ENCODE measurements at regions not wholly inside any gene's neighbourhood (a gene's known extent, or its start where the extent isn't known, plus 50 kb on each side); places are given as distances from the start of the nearest gene placed in this dataset.

DNA sequence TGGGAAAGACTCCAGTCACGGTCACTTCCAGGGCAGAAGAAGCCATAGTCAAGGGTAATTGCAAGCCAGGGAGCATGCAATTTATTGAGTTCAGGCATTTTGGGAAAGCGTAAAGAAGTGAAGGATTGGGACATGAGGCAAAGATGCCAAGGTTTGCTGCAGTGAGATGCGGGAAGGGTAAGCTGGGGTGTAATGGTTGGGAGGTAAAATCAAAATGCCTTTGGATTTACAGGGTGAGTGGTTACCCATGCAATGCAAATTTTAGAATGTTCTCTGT is 167.5 kb downstream of the BRMS1L start:
- intact Hi-C loops (cut with DNase I, micrococcal nuclease) = no loop called here
- DNase-seq = no peak
- no peak for ATAC-seq

GRCh38 chr14:35992816-35993683 is 166.9 kb downstream of the BRMS1L start:
- intact Hi-C loops (cut with DNase I, micrococcal nuclease) = no loop called here
- no peak for ATAC-seq
- no peak for DNase-seq

DNA sequence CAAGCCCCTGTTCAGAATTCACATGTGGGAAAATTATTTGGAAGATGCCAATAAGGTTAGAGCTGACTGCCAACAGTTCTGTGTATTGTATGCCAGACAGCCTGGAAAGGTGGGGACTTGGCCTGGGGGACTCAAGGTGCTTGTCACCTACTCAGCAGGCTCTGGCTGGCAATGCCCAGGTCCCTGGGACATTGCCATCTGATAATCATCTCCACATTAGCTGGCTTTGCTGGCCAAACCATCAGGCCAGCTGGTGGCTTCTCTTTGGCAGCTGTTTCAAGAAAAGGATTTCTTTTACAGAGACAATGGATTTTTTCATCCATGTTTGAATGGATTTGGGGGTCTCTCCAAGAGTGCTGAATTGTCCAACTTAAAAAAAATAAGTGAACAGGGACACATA is 165.2 kb downstream of the BRMS1L start:
- intact Hi-C loops (cut with DNase I, micrococcal nuclease) = no loop called here
- DNase-seq (no peak), ATAC-seq (no peak)

GRCh38 chr14:35989736-35990135 is 163.6 kb downstream of the BRMS1L start:
- no peak for ATAC-seq
- intact Hi-C loops (cut with DNase I, micrococcal nuclease) = no loop called here
- no peak for DNase-seq

DNA sequence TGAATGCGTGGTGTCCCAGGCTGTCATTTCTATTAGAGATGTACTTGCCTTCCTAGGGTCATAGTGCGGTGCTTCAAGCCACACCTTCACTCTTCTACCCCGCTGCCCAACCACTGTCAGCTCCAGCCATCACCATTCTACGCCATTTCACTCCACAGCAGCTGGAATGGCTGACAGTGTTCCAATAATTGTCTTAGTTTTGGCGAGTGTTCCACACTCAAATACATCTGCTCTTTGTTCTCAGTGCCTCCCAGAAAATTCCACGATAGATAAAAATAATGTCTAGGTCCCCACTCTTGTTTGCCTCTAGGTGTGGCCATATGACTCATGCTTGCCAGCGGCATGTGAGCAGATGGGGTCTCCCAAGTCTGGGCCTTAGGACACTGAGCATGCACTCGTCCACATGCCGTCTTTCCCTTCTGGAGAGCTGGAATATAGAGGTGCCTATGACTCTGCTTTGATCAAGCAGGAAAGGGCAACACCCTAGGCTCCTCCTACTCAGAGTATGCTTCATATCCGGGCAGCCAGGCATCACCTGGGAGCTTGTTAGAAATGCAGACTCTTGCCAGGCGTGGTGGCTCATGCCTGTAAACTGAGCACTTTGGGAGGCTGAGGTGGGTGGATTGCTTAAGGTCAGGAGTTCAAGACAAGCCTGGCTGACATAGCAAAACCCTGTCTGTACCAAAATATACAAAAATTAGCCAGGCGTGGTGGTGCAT is 163.0 kb downstream of the BRMS1L start:
- intact Hi-C loops (cut with DNase I, micrococcal nuclease) = no loop called here
- ATAC-seq (no peak), DNase-seq (no peak)

- intact Hi-C loops (cut with DNase I, micrococcal nuclease) = no loop called here
- no peak for ATAC-seq
These were observed 162.4 kb downstream of the BRMS1L start for GRCh38 chr14:35988550-35988949.

GRCh38 chr14:35987731-35988130 is 161.6 kb downstream of the BRMS1L start:
- intact Hi-C loops (cut with DNase I, micrococcal nuclease) = no loop called here
- ATAC-seq = no peak
- no peak for DNase-seq

More at GRCh38 chr14:35988550-35988949, 162.4 kb downstream of the BRMS1L start:
- no peak for DNase-seq

- intact Hi-C loops (cut with DNase I, micrococcal nuclease) = no loop called here
- DNase-seq (no peak), ATAC-seq (no peak)
These were observed 160.1 kb downstream of the BRMS1L start for GRCh38 chr14:35986219-35986573.

- ATAC-seq = no peak
- intact Hi-C loops (cut with DNase I, micrococcal nuclease) = no loop called here
- DNase-seq = no peak
These were observed 159.5 kb downstream of the BRMS1L start for GRCh38 chr14:35985474-35986218.

DNA sequence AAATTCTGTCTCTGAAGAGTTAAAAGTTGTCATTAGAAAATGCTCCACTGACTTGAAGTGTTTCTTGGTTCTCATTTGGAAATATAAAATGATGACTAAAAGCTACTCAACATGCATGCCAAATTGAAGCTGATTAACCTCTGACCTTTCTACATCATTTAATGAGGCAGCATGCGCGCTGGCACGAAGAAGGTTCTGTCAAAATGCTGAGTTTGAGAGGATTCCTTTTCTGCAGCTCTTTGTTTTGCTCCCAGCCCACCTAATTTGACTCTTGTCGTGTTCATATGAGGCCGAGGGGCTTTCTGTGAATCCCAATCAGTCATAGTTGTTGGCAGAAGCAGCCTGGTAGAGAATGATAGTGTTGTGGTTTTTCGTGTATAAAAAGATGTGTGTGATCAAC is 153.4 kb downstream of the BRMS1L start:
- intact Hi-C loops (cut with DNase I, micrococcal nuclease) = no loop called here
- ATAC-seq (no peak), DNase-seq (no peak)

GRCh38 chr14:35978561-35978960 is 152.4 kb downstream of the BRMS1L start:
- no peak for ATAC-seq
- intact Hi-C loops (cut with DNase I, micrococcal nuclease) = no loop called here
- no peak for DNase-seq

DNA sequence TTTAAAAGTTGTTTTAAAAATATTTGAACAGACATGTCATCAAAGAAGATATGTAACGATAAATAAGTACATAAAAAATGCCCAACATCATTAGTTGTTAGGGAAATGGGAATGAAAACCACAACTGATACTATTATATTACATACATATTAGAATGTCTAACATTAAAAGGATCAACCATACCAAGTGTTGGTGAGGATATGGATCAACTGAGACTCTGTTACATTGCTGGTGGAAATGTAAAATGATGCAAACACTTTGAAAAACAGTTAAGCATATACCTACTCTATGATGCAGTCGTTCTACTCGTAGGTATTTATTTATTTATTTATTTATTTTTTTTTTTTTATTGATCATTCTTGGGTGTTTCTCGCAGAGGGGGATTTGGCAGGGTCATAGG is 149.7 kb downstream of the BRMS1L start:
- intact Hi-C loops (cut with DNase I, micrococcal nuclease) = no loop called here
- DNase-seq (no peak), ATAC-seq (no peak)

GRCh38 chr14:35973770-35974169 is 147.6 kb downstream of the BRMS1L start:
- no peak for DNase-seq
- peak; percentile 40 for ATAC-seq
- intact Hi-C loops (cut with DNase I, micrococcal nuclease) = no loop called here

- ATAC-seq (no peak), DNase-seq (no peak)
- intact Hi-C loops (cut with DNase I, micrococcal nuclease) = no loop called here
These were observed 146.0 kb downstream of the BRMS1L start for GRCh38 chr14:35971965-35972630.

DNA sequence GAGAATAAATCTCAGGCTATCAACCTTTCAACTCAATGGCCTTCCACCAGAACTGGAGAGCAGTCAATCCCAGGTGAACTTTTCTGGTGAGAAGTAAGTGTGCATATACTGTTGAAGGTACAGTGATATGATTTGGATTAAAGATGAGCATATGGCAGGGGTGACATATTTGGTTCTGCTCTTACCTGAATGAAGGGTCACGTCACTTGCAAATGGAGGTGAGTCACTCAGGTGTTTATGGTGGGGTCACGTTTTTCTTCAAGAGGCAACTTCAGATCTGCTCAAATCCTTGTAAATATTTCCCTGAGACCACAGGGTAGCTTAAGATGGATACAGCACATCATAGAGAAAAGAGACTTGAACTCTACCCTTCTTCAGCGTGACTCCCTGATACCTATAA is 143.2 kb downstream of the BRMS1L start:
- intact Hi-C loops (cut with DNase I, micrococcal nuclease) = no loop called here
- DNase-seq (no peak), ATAC-seq (no peak)

- DNase-seq (no peak), ATAC-seq (no peak)
- intact Hi-C loops (cut with DNase I, micrococcal nuclease) = no loop called here
These were observed 139.3 kb downstream of the BRMS1L start for GRCh38 chr14:35965400-35965799.

GRCh38 chr14:35964697-35965286 is 138.7 kb downstream of the BRMS1L start:
- ATAC-seq (no peak), DNase-seq (no peak)
- intact Hi-C loops (cut with DNase I, micrococcal nuclease) = no loop called here

DNA sequence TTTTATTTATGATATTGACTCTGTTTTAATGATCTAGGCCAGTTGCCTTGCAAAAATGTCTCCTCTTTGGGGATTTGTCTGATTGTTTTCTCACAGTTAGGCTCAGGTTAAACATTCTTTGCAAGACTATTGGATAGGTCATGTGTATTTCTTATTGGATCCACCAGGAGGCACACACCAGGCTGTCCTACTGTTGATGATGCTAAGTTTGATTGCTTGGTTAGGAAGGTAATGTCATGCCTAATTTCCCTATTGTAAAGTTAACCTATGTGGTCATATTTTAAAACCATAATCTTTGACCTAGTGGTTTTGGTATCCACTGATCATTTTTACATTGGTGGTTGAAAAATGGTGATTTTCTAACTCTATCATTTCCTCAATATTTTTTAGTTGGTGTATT is 137.1 kb downstream of the BRMS1L start:
- no peak for DNase-seq
- intact Hi-C loops (cut with DNase I, micrococcal nuclease) = no loop called here
- ATAC-seq = no peak

DNA sequence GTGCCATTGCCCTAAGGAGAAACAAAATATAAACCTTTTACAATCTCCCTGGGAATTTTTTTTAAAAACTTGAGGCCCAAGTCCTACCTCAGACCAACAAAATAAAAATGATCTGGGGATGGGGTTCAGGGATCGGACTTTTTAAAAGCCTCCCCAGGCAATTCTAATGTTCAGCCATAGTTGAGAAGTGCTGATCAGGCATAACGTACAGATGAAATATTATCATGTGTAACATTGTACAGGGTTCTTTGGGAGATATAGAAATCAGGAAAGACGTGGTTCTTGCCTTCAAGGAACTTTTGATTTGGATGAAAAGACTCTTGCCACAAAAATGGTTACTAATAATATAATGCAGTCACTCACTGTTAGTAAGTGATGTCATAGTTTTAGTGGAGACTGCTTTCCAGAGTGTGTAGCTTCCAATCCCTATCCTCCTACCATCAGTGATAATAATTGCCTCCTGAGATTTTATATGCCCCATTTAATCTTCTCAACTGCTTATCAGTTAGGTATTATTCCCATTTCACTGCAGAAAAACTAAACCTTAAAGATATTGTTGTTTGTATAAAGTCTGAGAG is 135.6 kb downstream of the BRMS1L start:
- no peak for DNase-seq

More for the DNA sequence above, 135.6 kb downstream of the BRMS1L start:
- intact Hi-C loops (cut with DNase I, micrococcal nuclease) = no loop called here
- ATAC-seq = no peak

Data from left colon (tissue), 2 donors.